A673 (cell line): ENCODE measurements at regions not wholly inside any gene's neighbourhood (a gene's known extent, or its start where the extent isn't known, plus 50 kb on each side); places are given as distances from the start of the nearest gene placed in this dataset.

Experiments
- BruUV-seq: library from RNA; stranded (reverse); fragments of 400-500 nt; replicated peaks from 2 replicates; lab custom pipeline; 2021; lab: Mats Ljungman, UMichigan
- CTCF ChIA-PET: fragments of 300-600 bp; sonication (Branson Sonifier 250); formaldehyde crosslinking; loops from one replicate; lab custom pipeline; 2022; ENCODE audit warnings: antibody characterized with exemption; lab: Charles Lee
- POLR2A ChIA-PET: fragments of 300-600 bp; sonication (Branson Sonifier 250); formaldehyde crosslinking; loops from one replicate; lab custom pipeline; 2022; ENCODE audit warnings: antibody characterized with exemption; ENCODE audit not compliant: low non-redundant PET; lab: Charles Lee
- DNase-seq: peaks from one replicate; pipeline ENCODE4 v3.0.0-alpha.2; 2015; ENCODE audit warnings: low spot score
- H3K27ac ChIP-seq: fragments of 200-600 bp; sonication (generic); 2 replicates; pipeline ENCODE4 v1.5.1; 2016; ENCODE audit warnings: mixed run types, low read depth, mild to moderate bottlenecking, mixed read lengths, antibody characterized with exemption, low read length; ENCODE audit not compliant: poor library complexity, severe bottlenecking
- H3K27me3 ChIP-seq: fragments of 200-600 bp; sonication (generic); replicated peaks from 2 replicates; pipeline ENCODE4 v1.6.1; 2017; ENCODE audit warnings: mixed run types, low read depth, mild to moderate bottlenecking, mixed read lengths, antibody characterized with exemption, low read length; ENCODE audit not compliant: insufficient read depth, poor library complexity
- H3K36me3 ChIP-seq: fragments of 200-600 bp; sonication (generic); 2 replicates; pipeline ENCODE4 v1.6.1; 2016; ENCODE audit warnings: mixed run types, mild to moderate bottlenecking, mixed read lengths, antibody characterized with exemption, low read length; ENCODE audit not compliant: insufficient read depth, poor library complexity, severe bottlenecking
- H3K4me1 ChIP-seq: fragments of 200-600 bp; sonication (generic); 2 replicates; pipeline ENCODE4 v1.6.1; 2017; ENCODE audit warnings: mixed run types, mild to moderate bottlenecking, mixed read lengths, antibody characterized with exemption, low read length; ENCODE audit not compliant: insufficient read depth, poor library complexity, severe bottlenecking
- H3K4me3 ChIP-seq: fragments of 200-600 bp; sonication (generic); 2 replicates; pipeline ENCODE4 v1.5.1; 2016; ENCODE audit warnings: low read depth, mixed run types, mild to moderate bottlenecking, mixed read lengths, low read length; ENCODE audit not compliant: poor library complexity, severe bottlenecking
- H3K9me3 ChIP-seq: fragments of 200-600 bp; sonication (generic); 2 replicates; pipeline ENCODE4 v1.6.1; 2016; ENCODE audit warnings: mixed run types, low read depth, mild to moderate bottlenecking, mixed read lengths, antibody characterized with exemption, low read length; ENCODE audit not compliant: poor library complexity, severe bottlenecking
- EZH2 ChIP-seq: fragments of 200-600 bp; sonication (generic); IDR thresholded peaks from 2 replicates; pipeline ENCODE4 v1.6.1; 2017; ENCODE audit warnings: borderline replicate concordance, low read depth, mild to moderate bottlenecking, mixed read lengths, antibody characterized with exemption, low read length; ENCODE audit not compliant: poor library complexity, severe bottlenecking
- intact Hi-C: fragments of 100-400 bp; cut with micrococcal nuclease; formaldehyde crosslinking; loops from one replicate; pipeline ENCODE4 v1.10.0; 2022; ENCODE audit not compliant: unreplicated experiment
- TF ChIP-seq, protein P1 (sequence below): fragments of 300-800, 200-600 bp; sonication (generic); conservative IDR thresholded peaks from 2 replicates; pipeline ENCODE4 v1.5.1; 2017; ENCODE audit warnings: low read depth, mild to moderate bottlenecking, antibody characterized with exemption, low read length, moderate library complexity, mixed read lengths

- CTCF ChIA-PET: no interaction called here
- TF ChIP-seq, protein P1, sequence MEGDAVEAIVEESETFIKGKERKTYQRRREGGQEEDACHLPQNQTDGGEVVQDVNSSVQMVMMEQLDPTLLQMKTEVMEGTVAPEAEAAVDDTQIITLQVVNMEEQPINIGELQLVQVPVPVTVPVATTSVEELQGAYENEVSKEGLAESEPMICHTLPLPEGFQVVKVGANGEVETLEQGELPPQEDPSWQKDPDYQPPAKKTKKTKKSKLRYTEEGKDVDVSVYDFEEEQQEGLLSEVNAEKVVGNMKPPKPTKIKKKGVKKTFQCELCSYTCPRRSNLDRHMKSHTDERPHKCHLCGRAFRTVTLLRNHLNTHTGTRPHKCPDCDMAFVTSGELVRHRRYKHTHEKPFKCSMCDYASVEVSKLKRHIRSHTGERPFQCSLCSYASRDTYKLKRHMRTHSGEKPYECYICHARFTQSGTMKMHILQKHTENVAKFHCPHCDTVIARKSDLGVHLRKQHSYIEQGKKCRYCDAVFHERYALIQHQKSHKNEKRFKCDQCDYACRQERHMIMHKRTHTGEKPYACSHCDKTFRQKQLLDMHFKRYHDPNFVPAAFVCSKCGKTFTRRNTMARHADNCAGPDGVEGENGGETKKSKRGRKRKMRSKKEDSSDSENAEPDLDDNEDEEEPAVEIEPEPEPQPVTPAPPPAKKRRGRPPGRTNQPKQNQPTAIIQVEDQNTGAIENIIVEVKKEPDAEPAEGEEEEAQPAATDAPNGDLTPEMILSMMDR: no peak
- Histone ChIP-seq H3K27ac (no peak overlapping the region), H3K36me3 (no peaks in the 10 kb centered on the region), H3K4me3 (no peak overlapping the region), H3K27me3 (no peaks in the 10 kb centered on the region), H3K9me3 (no peaks in the 10 kb centered on the region), H3K4me1 (no peaks in the 10 kb centered on the region)
- no peak for DNase-seq
- POLR2A ChIA-PET: no interaction called here
- BruUV-seq: no TSS peak
- intact Hi-C loops: no loop called here
Observed at GRCh38 chr1:221926441-221926840, 184.6 kb upstream of the DUSP10 start.

DNA sequence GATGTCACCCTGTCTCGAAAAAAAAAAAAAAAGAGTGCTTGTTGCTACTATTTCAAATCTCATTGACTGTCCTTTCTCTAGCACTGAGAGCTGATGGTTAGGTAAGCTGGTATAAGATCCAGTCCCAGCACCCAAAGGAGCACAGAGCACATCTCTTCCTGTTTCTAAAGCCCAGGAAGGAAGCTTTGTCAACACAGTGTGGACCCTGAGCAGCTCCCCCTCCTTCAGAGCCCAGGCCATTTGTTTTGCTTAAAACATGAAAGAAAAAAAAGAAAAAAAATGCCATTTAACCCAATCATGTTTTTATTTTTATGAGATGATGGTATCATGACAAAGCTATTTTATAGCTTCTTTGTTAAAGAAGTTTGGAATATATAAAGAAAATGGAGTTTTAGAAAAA lies 184.1 kb upstream of the DUSP10 start:
- POLR2A ChIA-PET: no interaction called here
- no peaks in the 10 kb centered on the region for H3K9me3 ChIP-seq
- CTCF ChIA-PET: no interaction called here
- H3K36me3 ChIP-seq: no peaks in the 10 kb centered on the region
- no peak for DNase-seq
- no TSS peak for BruUV-seq
- H3K27ac ChIP-seq: no peak overlapping the region
- no peak for TF ChIP-seq EZH2
- TF ChIP-seq, protein P1: no peak
- intact Hi-C loops: no loop called here
- no peaks in the 10 kb centered on the region for H3K4me1 ChIP-seq
- no peak overlapping the region for H3K4me3 ChIP-seq
- H3K27me3 ChIP-seq: no peaks in the 10 kb centered on the region

GRCh38 chr1:221923929-221924598 lies 182.2 kb upstream of the DUSP10 start:
- Histone ChIP-seq H3K9me3 (no peaks in the 10 kb centered on the region), H3K27me3 (no peaks in the 10 kb centered on the region), H3K4me1 (no peaks in the 10 kb centered on the region), H3K27ac (no peak overlapping the region), H3K4me3 (no peak overlapping the region), H3K36me3 (no peaks in the 10 kb centered on the region)
- TF ChIP-seq, protein P1: no peak
- TF ChIP-seq EZH2: no peak
- no TSS peak for BruUV-seq
- no peak for DNase-seq
- intact Hi-C loops: no loop called here
- CTCF ChIA-PET: no interaction called here
- POLR2A ChIA-PET: no interaction called here
